Fibroblast of lung (primary cell): ENCODE measurements at regions not wholly inside any gene's neighbourhood (a gene's known extent, or its start where the extent isn't known, plus 50 kb on each side); places are given as distances from the start of the nearest gene placed in this dataset.

Experiments
- CTCF ChIP-seq, 2 donors: IDR thresholded peaks in 1 of 2; conservative IDR thresholded peaks in 1 of 2; 1 replicate in 1 of 2; 2 replicates in 1 of 2; pipeline ENCODE4 v1.5.1; 2011 to 2012; ENCODE audit warnings: low read length in 2 of 2, control low read depth in 1 of 2, inconsistent platforms in 1 of 2, low read depth in 1 of 2, mild to moderate bottlenecking in 1 of 2
- EZH2 ChIP-seq: IDR thresholded peaks from 2 replicates; pipeline ENCODE4 v1.5.1; 2012; ENCODE audit warnings: low read length, control low read depth, mild to moderate bottlenecking; ENCODE audit errors: missing control alignments

- TF ChIP-seq CTCF (conservative IDR thresholded peaks at IDR 0.05 in 1 of 2, IDR thresholded peaks at IDR 0.05 in 1 of 2; ENCODE audit: low read depth in 1 of 2, low read length in 2 of 2) (no peak), EZH2 (no peak)
These were observed 707.0 kb upstream of the GOLIM4 start for GRCh38 chr3:168802766-168803165.
